NCI-H128 (cell line): ENCODE measurements at regions not wholly inside any gene's neighbourhood (a gene's known extent, or its start where the extent isn't known, plus 50 kb on each side); places are given as distances from the start of the nearest gene placed in this dataset.
"Not testable (repeated sequence)": the region's sequence is repeated elsewhere in the genome, so short reads cannot be mapped to it uniquely, and the experiment has no call there.

Source experiments
- DNase-seq: peaks from one replicate; lab custom pipeline; 2025; ENCODE audit not compliant: unreplicated experiment; lab: John Stamatoyannopoulos, UW

DNA sequence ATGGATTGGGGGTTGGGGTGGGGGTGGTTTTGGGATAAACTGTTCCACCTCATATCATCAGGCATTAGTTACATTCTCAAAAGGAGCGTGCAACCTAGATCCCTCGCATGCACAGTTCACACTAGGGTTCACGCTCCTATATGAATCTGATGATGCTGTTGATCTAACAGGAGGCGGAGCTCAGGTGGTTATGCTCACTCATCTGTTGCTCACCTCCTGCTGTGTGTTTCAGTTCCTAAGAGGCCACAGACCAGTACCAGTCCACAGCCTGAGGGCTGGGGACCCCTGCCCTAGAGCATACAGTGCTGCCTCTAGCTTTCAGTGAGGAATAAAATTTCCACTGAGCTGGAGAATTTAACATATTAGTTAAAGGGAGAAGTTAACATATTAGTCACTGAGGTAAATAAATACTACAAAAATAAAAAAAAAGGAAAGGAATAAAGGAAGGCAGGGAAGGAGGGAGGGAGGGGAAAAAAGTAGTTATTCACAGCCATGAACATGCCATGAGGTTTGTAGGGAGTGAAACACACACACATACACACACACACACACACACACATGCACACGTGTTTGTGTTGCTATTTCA is 612.7 kb upstream of the TBX3 start:
- no peak for DNase-seq

DNA sequence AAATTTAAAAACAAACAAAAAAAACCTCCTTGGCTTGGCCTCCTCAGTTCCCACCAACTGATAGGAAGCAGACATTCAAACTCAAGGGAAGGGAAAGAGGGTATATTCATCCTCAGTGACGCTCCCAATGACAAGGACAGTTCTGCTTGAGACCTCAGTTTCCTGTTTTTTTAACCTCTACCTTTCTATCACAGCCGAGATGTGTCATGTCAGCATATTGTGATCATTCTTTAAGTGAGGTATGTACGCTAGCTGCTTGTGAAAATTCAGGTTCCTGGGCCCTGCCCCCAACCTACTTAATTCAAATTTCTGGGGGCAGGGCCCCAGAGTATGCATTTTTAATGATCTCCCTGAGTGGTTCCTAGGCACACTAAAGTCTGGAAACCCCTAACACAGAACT is 611.9 kb upstream of the TBX3 start:
- DNase-seq: no peak

DNA sequence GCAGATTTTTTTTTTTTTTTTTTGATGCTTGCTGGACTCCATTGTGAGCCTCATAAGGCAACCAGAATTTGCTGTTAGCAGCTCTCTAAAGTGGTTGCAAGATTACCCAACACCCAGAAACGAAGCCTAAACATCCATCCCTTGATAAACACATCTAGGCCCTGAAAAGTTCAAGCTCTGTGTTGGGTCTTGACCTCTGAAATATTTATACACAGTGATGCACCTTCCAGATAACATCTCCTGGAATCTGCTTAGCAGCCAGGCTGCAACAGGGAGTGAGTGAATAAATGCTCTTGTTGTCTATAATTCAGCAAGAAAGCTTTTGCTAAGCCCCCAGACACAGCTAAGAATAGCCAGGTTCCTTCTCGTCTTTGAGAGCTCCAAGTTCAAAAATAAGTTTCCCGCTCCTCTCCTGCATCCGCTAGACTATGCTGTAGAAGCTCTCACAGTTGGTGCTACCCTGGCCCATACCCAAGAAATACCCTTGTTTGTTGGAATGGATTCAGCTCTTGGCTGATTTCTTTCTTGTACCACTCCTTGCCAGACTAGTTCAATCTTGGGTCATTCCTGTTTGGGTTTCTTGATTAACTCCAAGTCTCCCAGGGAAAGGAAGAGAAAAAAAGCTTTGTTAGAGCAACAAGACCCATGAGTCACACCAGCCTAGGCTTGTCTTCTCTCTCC is 610.6 kb upstream of the TBX3 start:
- no peak for DNase-seq

DNA sequence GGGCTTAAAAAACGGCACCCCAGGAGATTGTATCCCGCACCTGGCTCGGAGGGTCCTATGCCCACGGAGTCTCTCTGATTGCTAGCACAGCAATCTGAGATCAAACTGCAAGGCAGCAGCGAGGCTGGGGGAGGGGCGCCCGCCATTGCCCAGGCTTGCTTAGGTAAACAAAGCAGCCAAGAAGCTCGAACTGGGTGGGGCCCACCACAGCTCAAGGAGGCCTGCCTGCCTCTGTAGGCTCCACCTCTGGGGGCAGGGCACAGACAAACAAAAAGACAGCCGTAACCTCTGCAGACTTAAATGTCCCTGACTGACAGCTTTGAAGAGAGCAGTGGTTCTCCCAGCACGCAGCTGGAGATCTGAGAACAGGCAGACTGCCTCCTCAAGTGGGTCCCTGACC is 601.5 kb upstream of the TBX3 start:
- DNase-seq: not testable (repeated sequence)

DNA sequence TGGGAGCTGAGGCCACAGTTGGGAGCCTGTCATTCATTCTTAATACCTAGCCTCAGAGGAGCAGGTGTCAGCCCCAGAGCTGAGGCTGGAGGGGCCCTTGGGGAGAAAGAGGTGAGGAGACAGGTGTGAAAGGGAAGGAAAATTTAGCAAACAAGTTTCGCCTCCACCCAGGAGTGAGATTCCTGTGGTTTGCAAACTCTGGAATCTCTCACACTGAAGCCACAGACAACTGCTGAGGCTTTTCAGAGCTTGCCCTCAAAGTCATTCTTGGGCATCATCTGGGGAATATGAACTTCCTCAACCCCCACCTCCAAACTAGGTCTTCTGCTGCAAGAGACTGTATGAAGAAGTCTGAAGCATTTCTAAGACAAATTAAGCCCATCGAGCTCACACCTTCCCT is 589.5 kb upstream of the TBX3 start:
- DNase-seq: no peak

DNA sequence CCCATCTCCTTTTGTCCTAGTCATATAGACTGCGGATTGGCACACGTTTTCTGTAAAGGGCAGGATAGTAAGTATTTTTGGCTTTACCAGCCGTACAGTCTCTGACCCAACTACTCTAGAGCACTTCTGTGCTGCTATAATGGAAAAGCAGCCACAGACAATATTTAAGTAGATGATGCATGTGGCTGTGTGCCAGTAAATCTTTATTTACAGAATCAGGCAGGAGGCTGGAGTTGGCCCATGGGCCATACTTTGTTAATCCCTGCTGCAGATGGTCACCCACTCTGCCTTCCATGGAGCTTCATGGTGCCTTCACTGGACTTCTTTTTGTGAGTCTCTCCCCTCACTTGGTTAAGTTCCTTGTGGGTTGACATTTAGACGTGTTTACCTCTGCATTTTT is 584.5 kb upstream of the TBX3 start:
- no peak for DNase-seq

DNA sequence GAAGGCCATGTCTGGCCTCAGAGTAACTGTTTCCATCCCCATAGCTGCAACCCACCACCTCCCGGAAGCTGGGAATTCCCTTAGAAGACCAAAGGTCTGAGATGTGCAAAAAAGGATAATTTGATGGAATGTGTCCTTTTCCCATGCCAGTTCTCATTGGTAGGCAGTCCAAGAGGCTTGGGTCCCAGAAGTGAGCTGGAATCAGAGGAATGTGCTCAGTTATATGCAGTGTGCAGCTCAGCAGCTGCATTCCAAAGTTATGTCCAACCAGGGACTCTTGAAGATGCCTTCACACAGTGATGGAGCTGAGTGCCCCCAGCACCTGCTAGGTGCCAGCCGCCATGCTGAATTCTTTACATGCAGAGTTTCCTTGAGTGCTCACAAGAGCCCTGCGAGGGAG is 583.9 kb upstream of the TBX3 start:
- DNase-seq: no peak

DNA sequence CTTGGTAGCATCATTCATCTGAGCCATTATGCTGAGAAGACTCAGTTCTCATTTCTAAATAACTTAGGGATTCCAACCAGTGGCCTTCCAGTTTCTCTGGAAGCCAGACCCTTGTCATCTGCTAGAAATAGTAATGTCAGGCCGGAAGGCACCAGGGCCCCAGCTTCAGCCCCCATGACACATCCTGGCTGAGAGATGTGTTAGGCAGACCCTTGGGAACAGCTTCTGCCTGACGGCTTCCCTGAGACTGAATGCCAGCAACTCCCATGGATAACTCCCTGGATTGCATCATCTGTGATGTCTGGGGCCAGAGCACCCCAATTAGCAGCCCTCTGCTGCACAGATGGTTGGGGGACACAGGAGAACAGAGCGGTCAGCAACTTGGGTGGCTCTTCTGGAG is 583.5 kb upstream of the TBX3 start:
- no peak for DNase-seq

DNA sequence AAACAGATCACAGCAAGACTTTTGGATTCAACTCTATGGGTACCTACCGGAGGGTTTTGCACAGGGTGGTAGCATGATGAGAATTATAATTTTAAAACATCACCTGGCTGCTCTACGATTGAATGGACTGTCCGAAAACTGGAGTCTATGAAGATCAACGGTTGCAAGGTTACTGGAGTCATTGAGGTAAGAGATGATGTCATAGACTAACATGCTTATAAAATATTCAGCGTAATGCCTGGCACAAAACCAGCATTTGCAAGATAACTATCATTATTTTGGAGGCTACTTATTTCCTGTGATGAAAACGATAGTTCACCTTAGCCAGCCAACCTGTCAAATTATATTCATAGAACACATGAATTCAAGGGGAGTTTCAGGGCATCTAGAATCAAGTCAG is 580.6 kb upstream of the TBX3 start:
- no peak for DNase-seq

DNA sequence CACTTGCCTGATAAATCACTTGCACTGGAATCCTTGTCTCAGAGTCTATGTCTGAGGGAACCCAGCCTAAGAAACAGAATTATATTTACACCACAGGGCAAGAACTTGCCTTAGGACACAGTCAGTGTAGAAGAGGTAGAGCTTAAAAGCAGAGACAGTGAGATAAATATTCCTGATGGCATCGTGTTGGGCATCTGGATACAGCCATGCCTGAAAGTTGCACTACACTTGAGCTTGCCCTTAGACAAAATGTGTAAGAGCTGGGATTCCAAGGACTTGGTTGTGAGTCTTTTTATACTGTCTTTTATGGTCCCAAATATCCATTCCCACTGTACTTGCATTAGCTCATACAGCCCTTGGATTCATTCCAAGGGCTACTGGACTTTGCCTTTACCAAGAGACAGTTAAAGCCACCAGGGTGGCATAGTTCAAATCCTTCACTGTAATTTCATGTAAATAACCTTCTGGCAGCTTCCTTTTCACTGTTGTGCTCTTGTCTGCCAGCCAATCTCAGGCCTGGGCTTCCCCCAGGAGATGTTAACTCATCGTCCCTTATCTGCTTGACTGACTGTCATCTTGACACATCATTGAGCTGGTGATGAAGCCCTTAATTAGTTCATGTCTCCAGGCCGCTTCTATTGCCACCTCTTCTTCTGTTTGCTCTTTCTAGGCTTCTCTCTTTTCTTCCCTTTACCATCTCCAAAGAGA is 577.9 kb upstream of the TBX3 start:
- DNase-seq: no peak

DNA sequence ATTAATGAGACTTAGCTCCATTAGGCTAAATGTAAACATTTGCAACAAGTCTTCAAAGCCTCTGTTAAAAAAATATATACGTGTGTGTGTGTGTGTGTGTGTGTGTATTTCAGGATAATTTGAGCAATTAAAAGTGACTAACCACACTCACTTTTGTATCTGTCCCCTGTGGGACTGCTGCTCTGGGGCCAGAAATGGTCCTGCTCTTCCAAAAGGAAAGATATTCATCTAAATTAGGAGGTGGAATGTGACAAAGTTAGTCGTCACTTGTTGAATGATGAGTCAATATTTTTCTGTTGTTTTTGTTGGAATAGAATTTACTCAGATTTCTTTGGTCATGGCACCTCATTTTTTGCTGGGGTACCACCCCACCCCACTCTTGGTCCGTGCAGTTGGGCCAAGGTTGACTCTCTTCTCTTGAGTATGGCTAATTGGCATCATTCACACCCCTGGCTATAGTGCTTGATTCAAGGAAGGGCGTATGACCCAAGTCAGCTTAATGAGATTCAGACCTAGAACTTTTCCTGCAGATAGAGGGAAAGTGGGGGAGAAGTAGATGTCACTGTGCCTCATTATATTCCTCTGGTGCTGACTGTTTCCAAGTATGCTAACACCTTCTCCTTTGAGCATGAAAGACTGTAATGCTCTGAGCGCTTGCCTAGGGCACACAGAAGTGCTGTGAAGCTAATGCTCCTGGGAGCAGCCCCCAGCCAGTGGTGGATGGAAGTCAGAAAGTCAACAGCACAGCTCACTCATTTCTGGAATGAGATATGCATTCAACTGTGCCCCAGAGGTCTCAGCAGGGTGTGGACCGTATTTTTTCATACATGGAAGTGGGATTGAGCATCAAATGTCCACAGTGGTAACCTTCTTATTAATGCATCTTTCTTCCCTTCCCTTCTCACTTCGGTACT is 577.0 kb upstream of the TBX3 start:
- no peak for DNase-seq

DNA sequence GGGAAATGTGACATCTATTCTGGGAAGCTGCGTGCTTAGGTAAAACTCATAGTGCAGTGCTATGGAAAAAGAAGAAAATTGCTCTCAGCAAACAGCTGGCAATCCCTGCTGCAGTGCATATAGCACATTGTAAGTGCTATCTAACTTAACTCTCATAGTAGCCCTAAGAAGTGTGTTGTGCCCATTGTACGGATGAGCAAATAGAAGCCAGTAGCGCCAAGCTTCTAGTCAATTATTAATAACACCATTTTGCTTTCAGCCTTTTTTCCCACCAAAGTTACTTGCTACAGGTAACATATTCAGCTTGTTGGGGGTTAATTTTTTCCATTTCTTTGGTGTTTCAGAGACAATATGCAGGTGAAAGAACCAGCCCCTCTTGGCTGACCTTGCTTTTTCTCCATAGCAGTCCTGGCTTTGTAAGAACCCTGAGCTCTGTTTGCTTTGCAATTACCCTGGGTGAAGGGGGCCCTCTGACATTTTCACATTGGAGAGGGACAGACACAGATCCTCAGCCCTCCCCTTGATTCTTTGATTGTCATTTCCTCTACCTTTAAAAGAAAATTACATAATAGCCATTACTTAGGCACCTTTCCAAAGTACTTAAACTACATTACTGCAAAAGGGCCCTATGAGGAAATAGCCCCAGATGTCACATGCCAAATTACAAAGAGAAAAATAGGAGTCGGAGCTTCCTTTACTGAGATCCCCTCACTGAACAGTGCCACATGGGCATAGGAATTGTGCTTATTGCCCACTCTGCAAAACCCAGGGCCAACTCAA is 576.2 kb upstream of the TBX3 start:
- no peak for DNase-seq

DNA sequence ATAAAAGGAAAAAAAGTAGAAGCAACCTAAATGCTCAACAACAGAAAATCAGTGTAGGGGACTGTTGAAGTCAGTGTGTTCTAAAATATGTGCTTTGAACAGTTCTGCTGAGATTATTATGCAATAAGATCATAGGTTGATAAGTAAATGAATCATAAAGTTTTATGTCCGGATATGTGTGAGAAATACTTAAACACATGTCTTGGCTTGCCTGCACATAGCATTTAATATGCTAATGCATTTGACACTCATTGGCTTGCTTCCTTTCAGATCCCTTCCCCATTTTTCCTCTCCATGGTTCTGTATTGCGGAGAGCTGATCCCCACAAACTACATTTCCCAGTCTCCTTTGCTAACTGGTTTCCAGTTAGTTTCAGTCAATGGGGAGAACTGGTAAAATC is 573.8 kb upstream of the TBX3 start:
- DNase-seq: no peak

DNA sequence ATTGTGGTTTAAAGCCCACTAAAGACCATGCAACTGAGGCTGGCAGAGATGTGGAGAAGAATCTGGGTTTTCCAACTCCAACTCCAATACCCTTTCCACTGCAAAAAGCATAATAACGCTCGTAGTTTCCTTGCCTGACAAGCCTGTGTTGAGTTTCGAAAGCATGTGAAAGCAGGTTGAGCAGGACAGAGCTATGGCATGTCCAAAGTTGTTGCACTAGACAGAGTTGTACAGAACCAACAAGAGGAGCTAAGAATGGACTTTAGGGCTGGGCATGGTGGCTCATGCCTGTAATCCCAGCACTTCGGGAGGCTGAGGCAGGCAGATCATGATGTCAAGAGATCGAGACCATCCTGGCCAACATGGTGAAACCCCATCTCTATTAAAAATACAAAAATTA is 572.0 kb upstream of the TBX3 start:
- no peak for DNase-seq

DNA sequence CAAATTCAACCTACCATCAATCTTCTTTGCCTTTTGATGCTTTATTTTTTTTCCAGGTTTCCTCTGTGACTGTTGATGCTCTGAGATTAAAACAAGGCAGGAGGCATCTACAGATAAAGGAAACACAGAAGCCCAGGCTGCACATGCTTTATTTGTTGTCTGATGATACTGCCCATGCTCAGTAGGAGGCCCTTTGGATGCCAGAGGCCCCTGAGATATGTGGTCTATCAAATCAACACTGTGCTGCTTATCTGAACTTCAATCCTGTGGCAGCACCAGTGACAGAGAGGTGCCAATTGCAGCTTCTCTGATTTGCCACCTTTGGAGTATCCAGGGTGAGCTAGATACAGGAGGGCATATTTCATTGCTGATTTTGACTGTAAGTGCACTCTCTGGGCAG is 571.3 kb upstream of the TBX3 start:
- no peak for DNase-seq

DNA sequence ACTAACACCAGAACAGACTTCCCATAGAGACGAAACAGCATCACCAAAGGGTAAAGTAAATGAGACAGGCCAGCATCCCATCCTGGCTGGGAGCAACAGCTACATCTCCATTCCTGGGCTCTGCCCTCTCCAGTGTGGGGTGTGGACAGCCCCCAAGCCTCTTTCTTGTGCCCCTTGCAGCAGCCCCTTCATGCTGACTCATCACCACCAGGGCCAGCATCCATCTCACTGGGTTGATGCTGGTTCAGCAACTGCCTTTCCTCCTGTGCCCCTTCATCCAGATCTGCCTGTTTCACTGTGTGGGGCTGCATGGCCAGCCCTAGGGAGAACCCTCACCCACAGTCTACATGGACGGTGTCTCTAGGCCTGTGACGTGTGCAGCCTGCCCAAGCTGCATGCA is 569.1 kb upstream of the TBX3 start:
- no peak for DNase-seq

DNA sequence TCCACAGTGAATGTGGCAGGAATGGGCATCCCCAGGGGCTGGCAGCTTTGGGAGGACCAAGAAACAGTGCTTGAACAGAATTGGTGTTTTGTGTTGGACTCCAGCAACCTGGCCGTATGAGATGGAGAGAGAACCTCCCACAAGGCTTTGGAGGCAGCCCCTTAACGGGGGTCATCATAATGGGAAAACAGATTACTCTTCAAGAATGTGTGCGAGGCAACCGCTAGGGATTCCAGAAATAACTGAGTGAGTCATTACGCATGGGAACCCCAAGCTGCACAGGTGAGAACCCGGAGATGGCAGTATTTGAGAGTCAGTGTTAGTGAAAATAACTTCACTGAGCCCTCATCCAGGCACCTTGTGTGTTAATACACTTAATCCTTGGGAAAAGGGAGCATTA is 567.8 kb upstream of the TBX3 start:
- DNase-seq: no peak

DNA sequence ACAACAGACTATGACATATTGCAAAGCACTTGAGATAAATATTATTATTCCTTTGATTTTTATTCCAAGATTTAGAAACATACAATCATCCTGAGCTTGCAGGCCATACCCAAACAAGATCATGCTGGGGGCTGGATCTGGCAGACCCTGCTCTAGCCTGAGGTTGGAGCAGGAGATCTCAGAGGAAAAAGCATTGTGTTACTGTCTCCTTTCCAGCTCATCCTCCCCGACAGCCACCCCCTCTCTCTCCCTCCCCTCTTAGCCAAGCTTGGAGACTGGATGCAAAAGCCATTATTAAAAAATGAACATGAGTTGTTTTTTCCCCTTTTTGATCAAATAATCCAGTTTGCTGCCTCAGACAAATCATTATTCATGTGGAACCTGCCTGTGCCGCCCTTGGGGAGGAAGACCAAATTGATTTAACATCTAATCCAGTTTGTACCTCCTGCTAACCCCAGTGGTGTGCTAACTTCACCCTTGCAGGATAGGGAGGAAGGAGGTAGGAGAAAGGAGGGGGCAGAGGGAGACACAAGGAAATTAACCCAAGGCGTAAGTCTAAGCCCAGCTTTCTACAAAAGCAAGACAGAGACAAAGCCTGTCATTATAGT is 565.8 kb upstream of the TBX3 start:
- no peak for DNase-seq

DNA sequence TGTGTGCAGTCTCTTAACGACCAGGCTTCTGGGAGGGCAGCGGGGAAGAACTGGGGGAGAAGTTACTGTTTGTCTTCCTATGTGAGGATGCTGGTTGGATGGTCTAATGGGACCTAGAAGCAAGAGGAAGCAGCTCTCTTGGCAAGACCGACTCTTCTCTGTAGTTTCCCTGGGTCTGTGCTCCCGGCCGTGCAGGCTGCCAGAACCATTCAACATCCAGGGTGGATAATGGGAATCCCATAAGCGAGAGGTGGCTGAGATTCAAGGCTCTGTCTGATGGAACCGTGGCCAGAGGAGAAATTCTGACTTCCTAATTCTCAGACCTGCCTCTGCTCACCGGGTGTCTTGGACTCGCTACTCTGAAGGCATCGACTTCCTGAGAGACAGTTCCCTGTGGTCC is 561.0 kb upstream of the TBX3 start:
- no peak for DNase-seq

DNA sequence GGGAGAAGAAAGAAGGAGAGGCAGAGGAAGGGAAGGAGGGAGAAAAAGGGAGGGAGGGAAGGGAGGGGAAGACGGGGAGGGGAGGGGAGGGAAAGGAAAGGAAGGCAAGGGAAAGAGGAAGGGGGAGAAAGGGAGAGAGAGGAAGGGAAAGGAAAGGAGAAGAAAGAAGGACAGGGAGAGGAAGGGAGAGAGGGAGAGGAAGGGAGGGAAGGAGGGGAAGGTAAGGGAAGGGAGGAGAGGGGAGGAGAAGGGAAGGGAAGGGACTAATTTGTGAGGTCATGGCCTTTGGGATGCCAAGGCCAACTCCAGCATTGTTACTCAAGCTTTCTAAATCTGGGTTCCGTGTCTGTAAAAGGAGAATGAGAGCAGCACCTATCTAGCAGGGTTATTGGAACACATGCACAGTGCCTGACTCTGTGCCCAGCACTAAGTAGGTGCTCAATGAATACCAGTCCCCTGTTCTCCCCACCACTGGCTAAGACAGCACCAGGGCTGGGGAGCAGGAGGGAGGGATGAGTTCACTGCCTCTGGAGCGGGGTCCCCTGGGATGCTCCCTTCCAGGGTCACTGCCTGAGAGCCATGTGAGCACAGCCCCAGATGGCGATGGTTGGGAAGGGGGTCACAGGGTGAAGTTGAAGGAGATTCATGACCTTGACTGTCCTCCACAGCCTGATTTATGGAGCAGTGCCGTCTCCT is 560.1 kb upstream of the TBX3 start:
- DNase-seq: no peak
